ENCODE measurements at regions not wholly inside any gene's neighbourhood (a gene's known extent, or its start where the extent isn't known, plus 50 kb on each side); places are given as distances from the start of the nearest gene placed in this dataset.

DNA sequence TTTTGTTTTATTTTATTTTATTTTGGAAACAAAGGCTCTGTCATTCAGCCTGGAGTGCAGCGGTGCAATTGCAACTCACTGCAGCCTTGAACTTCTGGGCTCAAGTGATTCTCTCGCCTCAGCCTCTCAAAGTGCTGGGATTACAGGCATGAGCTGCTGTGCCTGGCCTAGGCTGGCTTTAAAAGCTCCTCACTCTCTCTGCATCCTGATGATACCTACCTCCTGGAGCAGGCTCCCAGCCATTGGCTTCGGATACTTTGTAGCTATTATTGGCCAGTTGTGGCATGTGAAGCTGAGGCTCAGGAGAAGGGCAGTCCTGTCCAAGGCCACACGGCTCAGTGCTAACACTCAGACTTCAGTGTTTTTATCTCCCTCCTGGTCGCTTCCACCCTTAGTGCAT is 158.0 kb downstream of the SEC14L1 start:
- no TSS peak for BruUV-seq (replicated peaks)
- no peak overlapping the region for H3K4me2 ChIP-seq (ENCODE audit: low read length)
- H3K36me3 ChIP-seq (ENCODE audit: low read depth, low read length): peaks cover 64% of the 10 kb centered on the region
- ATAC-seq: no peak
- CTCF ChIA-PET: no interaction called here
- no peaks in the 10 kb centered on the region for H3K27me3 ChIP-seq (ENCODE audit: low read length)
- POLR2A ChIA-PET (ENCODE audit: unreplicated experiment): interaction anchor here (0.6 to 0.7 kb wide), 2 partner anchors 10 to 17 kb away, joined by 3 to 7 read pairs; no protein-coding TSS in a partner anchor
- TF ChIP-seq EZH2 (IDR thresholded peaks at IDR 0.05; ENCODE audit: low read length, unreplicated experiment) (no peak), EZH2phosphoT487 (IDR thresholded peaks at IDR 0.05; ENCODE audit: borderline replicate concordance, low read length) (no peak)
- TF ChIP-seq, protein P1, sequence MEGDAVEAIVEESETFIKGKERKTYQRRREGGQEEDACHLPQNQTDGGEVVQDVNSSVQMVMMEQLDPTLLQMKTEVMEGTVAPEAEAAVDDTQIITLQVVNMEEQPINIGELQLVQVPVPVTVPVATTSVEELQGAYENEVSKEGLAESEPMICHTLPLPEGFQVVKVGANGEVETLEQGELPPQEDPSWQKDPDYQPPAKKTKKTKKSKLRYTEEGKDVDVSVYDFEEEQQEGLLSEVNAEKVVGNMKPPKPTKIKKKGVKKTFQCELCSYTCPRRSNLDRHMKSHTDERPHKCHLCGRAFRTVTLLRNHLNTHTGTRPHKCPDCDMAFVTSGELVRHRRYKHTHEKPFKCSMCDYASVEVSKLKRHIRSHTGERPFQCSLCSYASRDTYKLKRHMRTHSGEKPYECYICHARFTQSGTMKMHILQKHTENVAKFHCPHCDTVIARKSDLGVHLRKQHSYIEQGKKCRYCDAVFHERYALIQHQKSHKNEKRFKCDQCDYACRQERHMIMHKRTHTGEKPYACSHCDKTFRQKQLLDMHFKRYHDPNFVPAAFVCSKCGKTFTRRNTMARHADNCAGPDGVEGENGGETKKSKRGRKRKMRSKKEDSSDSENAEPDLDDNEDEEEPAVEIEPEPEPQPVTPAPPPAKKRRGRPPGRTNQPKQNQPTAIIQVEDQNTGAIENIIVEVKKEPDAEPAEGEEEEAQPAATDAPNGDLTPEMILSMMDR (conservative IDR thresholded peaks at IDR 0.05; ENCODE audit: low read depth, low read length): no peak
- no peak overlapping the region for H3K4me3 ChIP-seq (ENCODE audit: low read length)
- no peak overlapping the region for H3K27ac ChIP-seq (ENCODE audit: low read length)
- peaks cover 67% of the 10 kb centered on the region for H4K20me1 ChIP-seq (ENCODE audit: low read length)
- intact Hi-C loops (cut with micrococcal nuclease): no loop called here
- peaks cover 93% of the 10 kb centered on the region for H3K79me2 ChIP-seq (ENCODE audit: low read length)
- DNase-seq: no peak
- peaks cover 8% of the 10 kb centered on the region for H3K4me1 ChIP-seq (ENCODE audit: insufficient read depth, low read length)
- H3F3A ChIP-seq (ENCODE audit: low read length, unreplicated experiment): no peaks in the 10 kb centered on the region
- no peaks in the 10 kb centered on the region for H3K9me2 ChIP-seq (replicated peaks; ENCODE audit: low read length)
- no peak overlapping the region for H3K9ac ChIP-seq (ENCODE audit: low read length)
- no peaks in the 10 kb centered on the region for H3K9me3 ChIP-seq (ENCODE audit: low read length)
- H2AFZ ChIP-seq (ENCODE audit: low read length): no peak overlapping the region

DNA sequence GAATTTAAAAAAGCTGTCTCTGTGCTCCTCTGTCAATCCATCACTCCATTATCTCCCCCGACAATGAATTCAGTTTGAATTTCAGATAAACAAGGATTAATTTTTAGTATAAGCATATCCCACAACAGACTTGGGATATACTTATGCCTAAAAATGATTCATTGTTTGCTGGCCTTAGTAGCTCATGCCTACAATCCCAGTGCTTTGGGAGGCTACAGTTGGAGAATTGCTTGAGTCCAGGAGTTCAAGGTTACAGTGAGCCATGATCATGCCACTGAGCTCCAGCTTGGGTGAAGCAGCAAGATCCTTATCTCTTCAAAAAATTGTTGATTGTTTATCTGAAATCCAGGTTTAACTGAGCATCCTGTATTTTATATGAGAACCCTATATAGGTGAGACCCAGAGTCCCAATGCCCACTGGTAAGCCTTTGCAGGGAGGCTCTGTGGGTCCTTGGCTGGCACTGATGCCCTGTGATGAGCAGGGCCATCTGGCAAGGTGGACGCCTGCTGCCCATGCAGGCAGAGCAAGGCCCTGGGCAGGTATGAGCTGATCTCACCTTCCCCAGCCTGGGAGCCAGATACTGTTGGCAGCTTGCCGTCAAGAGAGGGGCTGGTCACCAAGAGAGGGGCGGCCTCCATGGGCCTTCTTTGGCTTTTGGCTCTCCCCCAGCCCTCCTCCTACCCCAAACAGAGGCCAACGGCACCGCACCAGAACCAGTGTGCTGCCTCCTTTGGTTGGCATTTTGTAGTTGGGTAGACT is 158.7 kb downstream of the SEC14L1 start:
- Histone ChIP-seq H3K27ac (ENCODE audit: low read length) (no peak overlapping the region), H3K27me3 (ENCODE audit: low read length) (no peaks in the 10 kb centered on the region), H3K9me2 (replicated peaks; ENCODE audit: low read length) (no peaks in the 10 kb centered on the region), H3K9me3 (ENCODE audit: low read length) (no peaks in the 10 kb centered on the region), H3K4me3 (ENCODE audit: low read length) (no peak overlapping the region), H3F3A (ENCODE audit: low read length, unreplicated experiment) (no peaks in the 10 kb centered on the region), H3K4me1 (ENCODE audit: insufficient read depth, low read length) (peaks cover 8% of the 10 kb centered on the region), H4K20me1 (ENCODE audit: low read length) (peaks cover 71% of the 10 kb centered on the region), H3K9ac (ENCODE audit: low read length) (no peak overlapping the region), H3K79me2 (ENCODE audit: low read length) (peaks cover 93% of the 10 kb centered on the region), H3K4me2 (ENCODE audit: low read length) (no peak overlapping the region), H3K36me3 (ENCODE audit: low read depth, low read length) (peaks cover 68% of the 10 kb centered on the region), H2AFZ (ENCODE audit: low read length) (no peak overlapping the region)
- no peak for DNase-seq
- BruUV-seq (replicated peaks): no TSS peak
- no peak for TF ChIP-seq EZH2phosphoT487 (IDR thresholded peaks at IDR 0.05; ENCODE audit: borderline replicate concordance, low read length)
- TF ChIP-seq, protein P1 (conservative IDR thresholded peaks at IDR 0.05; ENCODE audit: low read depth, low read length): no peak
- no peak for TF ChIP-seq EZH2 (IDR thresholded peaks at IDR 0.05; ENCODE audit: low read length, unreplicated experiment)
- no peak for ATAC-seq
- POLR2A ChIA-PET (ENCODE audit: unreplicated experiment): interaction anchor here (0.6 to 0.7 kb wide), 2 partner anchors 11 to 16 kb away, joined by 3 to 7 read pairs; no protein-coding TSS in a partner anchor
- CTCF ChIA-PET: no interaction called here
- intact Hi-C loops (cut with micrococcal nuclease): no loop called here

DNA sequence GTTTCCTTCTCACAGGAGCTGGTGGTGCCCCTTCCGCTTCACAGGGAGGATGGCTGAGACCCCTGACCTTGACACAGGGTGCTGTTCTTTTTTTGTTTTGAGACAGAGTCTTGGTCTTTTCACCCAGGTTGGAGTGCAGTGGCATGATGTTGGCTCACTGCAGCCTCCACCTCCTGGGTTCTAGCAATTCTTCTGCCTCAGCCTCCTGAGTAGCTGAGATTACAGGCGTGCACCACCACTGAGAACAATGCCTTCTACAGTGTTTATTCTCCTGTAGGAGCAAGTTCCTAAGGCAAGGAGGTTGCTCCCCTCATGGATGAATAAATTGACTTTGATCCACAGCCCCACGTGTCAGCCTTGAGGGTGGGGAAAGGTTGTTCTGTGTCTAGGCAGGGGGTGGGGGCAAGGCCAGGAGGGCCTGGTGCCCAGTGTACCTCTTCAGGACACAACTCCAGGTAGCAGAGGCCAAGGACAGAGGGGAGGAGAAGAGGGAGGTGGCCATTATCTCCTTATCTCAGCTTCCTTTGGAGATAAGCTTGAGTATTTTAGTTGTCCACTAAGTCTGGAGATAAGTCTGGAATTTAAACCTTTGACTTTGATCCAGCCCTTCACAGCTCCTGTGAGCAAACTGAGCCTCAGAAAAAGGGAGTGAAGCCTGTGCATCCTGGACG is 159.4 kb downstream of the SEC14L1 start:
- intact Hi-C loops (cut with micrococcal nuclease): no loop called here
- no peak overlapping the region for H2AFZ ChIP-seq (ENCODE audit: low read length)
- no peak overlapping the region for H3K4me3 ChIP-seq (ENCODE audit: low read length)
- ChIA-PET CTCF (interaction anchor here (0.7 kb wide), 1 partner anchor 31 kb away, joined by 6 read pairs; no protein-coding TSS in a partner anchor), POLR2A (ENCODE audit: unreplicated experiment) (no interaction called here)
- H3K9me2 ChIP-seq (replicated peaks; ENCODE audit: low read length): no peaks in the 10 kb centered on the region
- H3K36me3 ChIP-seq (ENCODE audit: low read depth, low read length): peaks cover 66% of the 10 kb centered on the region
- BruUV-seq (replicated peaks): no TSS peak
- no peak for ATAC-seq
- H3K9me3 ChIP-seq (ENCODE audit: low read length): no peaks in the 10 kb centered on the region
- H3K27me3 ChIP-seq (ENCODE audit: low read length): no peaks in the 10 kb centered on the region
- peaks cover 93% of the 10 kb centered on the region for H3K79me2 ChIP-seq (ENCODE audit: low read length)
- no peaks in the 10 kb centered on the region for H3F3A ChIP-seq (ENCODE audit: low read length, unreplicated experiment)
- peaks cover 8% of the 10 kb centered on the region for H3K4me1 ChIP-seq (ENCODE audit: insufficient read depth, low read length)
- no peak overlapping the region for H3K9ac ChIP-seq (ENCODE audit: low read length)
- H3K27ac ChIP-seq (ENCODE audit: low read length): no peak overlapping the region
- peaks cover 71% of the 10 kb centered on the region for H4K20me1 ChIP-seq (ENCODE audit: low read length)
- TF ChIP-seq, protein P1 (conservative IDR thresholded peaks at IDR 0.05; ENCODE audit: low read depth, low read length): no peak
- no peak for TF ChIP-seq EZH2 (IDR thresholded peaks at IDR 0.05; ENCODE audit: low read length, unreplicated experiment)
- TF ChIP-seq EZH2phosphoT487 (IDR thresholded peaks at IDR 0.05; ENCODE audit: borderline replicate concordance, low read length): no peak
- no peak for DNase-seq
- H3K4me2 ChIP-seq (ENCODE audit: low read length): no peak overlapping the region

Data from PC-3 (cell line).